K562 (cell line): ENCODE measurements at regions not wholly inside any gene's neighbourhood (a gene's known extent, or its start where the extent isn't known, plus 50 kb on each side); places are given as distances from the start of the nearest gene placed in this dataset.

Experiments used
- ATAC-seq: fragments of 200-7000 bp; cut with Tn5 transposase; 3 replicates; pipeline ENCODE4 v1.9.1; 2020; ENCODE audit warnings: moderate library complexity
- BruUV-seq: library from RNA; stranded (reverse); fragments of 400-500 nt; replicated peaks from 2 replicates; lab custom pipeline; 2021; lab: Mats Ljungman, UMichigan
- CTCF ChIA-PET: fragments of 300-600 bp; formaldehyde crosslinking; extraction: SDS; loops from one replicate; lab custom pipeline; 2021; ENCODE audit warnings: low intra/inter-chr PET ratio; lab: Yijun Ruan, JAX
- POLR2A ChIA-PET: fragments of 300-600, 350-650 bp; sonication (Branson Sonifier 250); formaldehyde crosslinking; extraction: SDS; loops from one replicate; lab custom pipeline; 2021; ENCODE audit warnings: antibody characterized with exemption, inconsistent platforms; lab: Yijun Ruan, JAX
- DNase-seq, 4 experiments: peaks; one replicate each; pipeline versions ENCODE4 v3.0.0 to v3.0.0-alpha.2; 2011 to 2018; ENCODE audit warnings: low spot score in 3 of 4, mixed read lengths in 3 of 4; ENCODE audit errors: extremely low read depth in 1 of 4
- FAIRE-seq: peaks from 2 replicates; lab custom pipeline; 2011; peaks lifted over from hg19 to GRCh38; lab: Jason Lieb, UNC
- H2AFZ ChIP-seq: 2 replicates; pipeline ENCODE4 v1.6.0; 2011; ENCODE audit warnings: low read depth, low read length, control low read depth, inconsistent platforms
- H3K27ac ChIP-seq: fragments of 200-600 bp; 3 replicates; pipeline ENCODE4 v1.8.0; 2011; ENCODE audit warnings: low read depth, mild to moderate bottlenecking, control low read depth, inconsistent platforms, low read length, moderate library complexity, mixed read lengths; ENCODE audit errors: extremely low read depth
- H3K27me3 ChIP-seq, 2 experiments: fragments of 300-600 bp in 1 of 2; 2 replicates in 1 of 2; 3 replicates in 1 of 2; pipeline versions ENCODE4 v1.6.0 to v1.8.0; 2011; ENCODE audit warnings: inconsistent platforms in 2 of 2, low read length in 2 of 2, mild to moderate bottlenecking in 1 of 2, mixed read lengths in 1 of 2, moderate library complexity in 1 of 2; ENCODE audit not compliant: control insufficient read depth in 2 of 2, insufficient read depth in 2 of 2
- H3K36me3 ChIP-seq: fragments of 300-600 bp; 3 replicates; pipeline ENCODE4 v1.8.0; 2011; ENCODE audit warnings: mild to moderate bottlenecking, low read length, inconsistent platforms; ENCODE audit not compliant: control insufficient read depth, insufficient read depth
- H3K4me1 ChIP-seq, 2 experiments: fragments of 200-600 bp in 1 of 2; replicated peaks in 1 of 2; 2 replicates in 1 of 2; 3 replicates in 1 of 2; pipeline versions ENCODE4 v1.5.1 to v1.8.0; 2011; ENCODE audit warnings: inconsistent platforms in 2 of 2, low read length in 2 of 2, mild to moderate bottlenecking in 1 of 2, mixed read lengths in 1 of 2, moderate library complexity in 1 of 2; ENCODE audit not compliant: control insufficient read depth in 2 of 2, insufficient read depth in 2 of 2
- H3K4me2 ChIP-seq: 2 replicates; pipeline ENCODE4 v1.6.1; 2011; ENCODE audit warnings: low read length, control low read depth, inconsistent platforms, mixed read lengths; ENCODE audit not compliant: insufficient read depth
- H3K4me3 ChIP-seq: fragments of 200-600 bp; sonication (generic), shearing (Covaris generic); 2 replicates; pipeline ENCODE4 v1.5.1; 2016; ENCODE audit warnings: control low read depth, inconsistent platforms
- H3K79me2 ChIP-seq: fragments of 200-600 bp; 3 replicates; pipeline ENCODE4 v1.8.0; 2011; ENCODE audit warnings: low read length, inconsistent platforms; ENCODE audit not compliant: control insufficient read depth, insufficient read depth
- H3K9ac ChIP-seq, 2 experiments: 2 replicates each; pipeline versions ENCODE4 v1.6.0 to v1.6.1; 2011; ENCODE audit warnings: low read depth in 2 of 2, low read length in 2 of 2, control low read depth in 1 of 2, inconsistent platforms in 1 of 2, mild to moderate bottlenecking in 1 of 2, mixed read lengths in 1 of 2; ENCODE audit not compliant: insufficient read depth in 1 of 2
- H3K9me1 ChIP-seq: one replicate; pipeline ENCODE4 v1.6.0; 2011; ENCODE audit warnings: inconsistent platforms, mild to moderate bottlenecking, low read length, moderate library complexity; ENCODE audit not compliant: control insufficient read depth, insufficient read depth
- H3K9me3 ChIP-seq: replicated peaks from 2 replicates; pipeline ENCODE4 v1.5.1; 2011; ENCODE audit warnings: low read depth, low read length, inconsistent platforms; ENCODE audit not compliant: control insufficient read depth, insufficient read depth
- H4K20me1 ChIP-seq: replicated peaks from 2 replicates; pipeline ENCODE4 v1.6.1; 2011; ENCODE audit warnings: low read length, inconsistent platforms, mixed read lengths; ENCODE audit not compliant: control insufficient read depth, insufficient read depth
- BRD9 ChIP-seq: fragments of 450-650 bp; IDR thresholded peaks from 2 replicates; pipeline ENCODE4 v1.6.1; 2018; ENCODE audit warnings: low read depth; ENCODE audit not compliant: partially characterized antibody
- E2F8 ChIP-seq: fragments of 450-650 bp; IDR thresholded peaks from 2 replicates; pipeline ENCODE4 v1.7.1; 2018; ENCODE audit warnings: mild to moderate bottlenecking, low read depth; ENCODE audit not compliant: partially characterized antibody
- FOSL1 ChIP-seq: fragments of 200-800 bp; sonication (Bioruptor generic); conservative IDR thresholded peaks from 2 replicates; pipeline ENCODE4 v1.6.1; 2016; ENCODE audit warnings: missing genetic modification characterization, missing compliant biosample characterization
- FOXJ2 ChIP-seq: fragments of 200-800 bp; sonication (Bioruptor generic); IDR thresholded peaks from 2 replicates; pipeline ENCODE4 v1.6.1; 2016; ENCODE audit warnings: missing genetic modification characterization, missing compliant biosample characterization
- GTF2B ChIP-seq: IDR thresholded peaks from 2 replicates; pipeline ENCODE4 v1.6.1; 2011; ENCODE audit not compliant: insufficient read length; ENCODE audit errors: extremely low read depth
- HMG20A ChIP-seq: fragments of 450-650 bp; formaldehyde crosslinking; conservative IDR thresholded peaks from 2 replicates; pipeline ENCODE4 v1.4.0; 2020; ENCODE audit warnings: mild to moderate bottlenecking, mixed read lengths
- PHF8 ChIP-seq: fragments of 200-600 bp; sonication (generic); IDR thresholded peaks from 2 replicates; pipeline ENCODE4 v1.6.1; 2012; ENCODE audit warnings: mixed run types, mild to moderate bottlenecking, inconsistent platforms, low read length, moderate library complexity, borderline replicate concordance
- PREB ChIP-seq: sonication (generic); formaldehyde crosslinking; IDR thresholded peaks from 2 replicates; pipeline ENCODE4 v1.8.1; 2023; ENCODE audit warnings: mild to moderate bottlenecking, missing genetic modification reagents
- TFAP4 ChIP-seq: sonication (generic); formaldehyde crosslinking; IDR thresholded peaks from 2 replicates; pipeline ENCODE4 v1.8.0; 2022; ENCODE audit warnings: missing genetic modification reagents, mild to moderate bottlenecking, moderate library complexity, borderline replicate concordance
- U2AF2 ChIP-seq: fragments of 200-400 bp; formaldehyde crosslinking; optimal IDR thresholded peaks from 2 replicates; pipeline ENCODE3; 2017; ENCODE audit warnings: low read depth, mild to moderate bottlenecking, low read length
- WHSC1 ChIP-seq: IDR thresholded peaks from one replicate; pipeline ENCODE4 v1.6.1; 2012; ENCODE audit warnings: low read length, control low read depth, inconsistent platforms
- ZBTB17 ChIP-seq: fragments of 450-650 bp; formaldehyde crosslinking; IDR thresholded peaks from 2 replicates; pipeline ENCODE4 v1.4.0; 2020; ENCODE audit warnings: mild to moderate bottlenecking
- ZFX ChIP-seq: sonication (generic); formaldehyde crosslinking; IDR thresholded peaks from 2 replicates; pipeline ENCODE4 v1.8.0; 2022; ENCODE audit warnings: mild to moderate bottlenecking, missing genetic modification reagents, moderate library complexity
- ZNF146 ChIP-seq: IDR thresholded peaks from one replicate; pipeline ENCODE4 v1.6.1; 2018; ENCODE audit warnings: missing compliant biosample characterization; ENCODE audit not compliant: unreplicated experiment
- ZNF354B ChIP-seq: fragments of 250-450 bp; sonication (Bioruptor Pico); IDR thresholded peaks from 2 replicates; pipeline ENCODE4 v1.4.0; 2020
- ZNF551 ChIP-seq: fragments of 250-450 bp; sonication (Bioruptor Pico); IDR thresholded peaks from 2 replicates; pipeline ENCODE4 v1.5.0; 2021; ENCODE audit warnings: mild to moderate bottlenecking, moderate library complexity
- WGBS: fragments of 100-300 bp; shearing (Covaris generic); methylation state at CpG from one replicate; pipeline ENCODE4 v1.1.6; 2016; ENCODE audit warnings: low coverage, mixed read lengths; ENCODE audit not compliant: insufficient coverage; ENCODE audit errors: missing lambda C conversion rate; 5-methylcytosine and 5-hydroxymethylcytosine counted together
- in situ Hi-C: fragments of 300-500 bp; cut with MboI; formaldehyde crosslinking; loops from 4 replicates; pipeline ENCODE4 v1.15.0; 2018; ENCODE audit warnings: inconsistent platforms, mixed read lengths
- intact Hi-C: fragments of 100-400 bp; cut with micrococcal nuclease; formaldehyde crosslinking; loops from 2 replicates; pipeline ENCODE4 v1.14.2; 2022

GRCh38 chr16:66164581-66165247 lies 201.8 kb upstream of the CDH5 start (continued):
- no peak for TF ChIP-seq E2F8
- TF ChIP-seq FOSL1 (tag), result no peak
- no peak for TF ChIP-seq ZNF551 (CRISPR knock-in tag)

GRCh38 chr16:66162821-66163220 lies 203.7 kb upstream of the CDH5 start:
- POLR2A ChIA-PET, result no interaction called here
- H3K9me3 ChIP-seq, result no peaks in the 10 kb centered on the region
- BruUV-seq, result no TSS peak
- no peak overlapping the region for H3K4me2 ChIP-seq
- FAIRE-seq (no peak), ATAC-seq (no peak), DNase-seq (no peak)
- WGBS, result 0% methylated on average over 5 of the region's 5 CpGs
- no peaks in the 10 kb centered on the region for H3K36me3 ChIP-seq
- H3K4me3 ChIP-seq, result no peak overlapping the region
- H3K79me2 ChIP-seq, result no peaks in the 10 kb centered on the region
- CTCF ChIA-PET, result no interaction called here
- no peak overlapping the region for H3K27ac ChIP-seq
- intact Hi-C loops (no loop called here), in situ Hi-C loops (no loop called here)
- H3K9me1 ChIP-seq, result no peaks in the 10 kb centered on the region
- H4K20me1 ChIP-seq, result no peaks in the 10 kb centered on the region
- no peak overlapping the region for H3K9ac ChIP-seq
- no peaks in the 10 kb centered on the region for H3K27me3 ChIP-seq
- H3K4me1 ChIP-seq, result no peaks in the 10 kb centered on the region
- no peak overlapping the region for H2AFZ ChIP-seq
- TF ChIP-seq PREB (CRISPR knock-in tag), result no peak
- no peak for TF ChIP-seq ZBTB17 (CRISPR knock-in tag)
- no peak for TF ChIP-seq PHF8
- no peak for TF ChIP-seq TFAP4 (CRISPR knock-in tag)
- no peak for TF ChIP-seq HMG20A (CRISPR knock-in tag)
- TF ChIP-seq U2AF2, result no peak
- no peak for TF ChIP-seq ZNF146 (CRISPR knock-in tag)
- TF ChIP-seq FOXJ2 (tag), result no peak
- no peak for TF ChIP-seq WHSC1
- TF ChIP-seq GTF2B, result no peak
- no peak for TF ChIP-seq ZNF354B (CRISPR knock-in tag)
- no peak for TF ChIP-seq ZFX (CRISPR knock-in tag)
- TF ChIP-seq BRD9, result no peak
